ENCODE measurements at regions not wholly inside any gene's neighbourhood (a gene's known extent, or its start where the extent isn't known, plus 50 kb on each side); places are given as distances from the start of the nearest gene placed in this dataset.

DNA sequence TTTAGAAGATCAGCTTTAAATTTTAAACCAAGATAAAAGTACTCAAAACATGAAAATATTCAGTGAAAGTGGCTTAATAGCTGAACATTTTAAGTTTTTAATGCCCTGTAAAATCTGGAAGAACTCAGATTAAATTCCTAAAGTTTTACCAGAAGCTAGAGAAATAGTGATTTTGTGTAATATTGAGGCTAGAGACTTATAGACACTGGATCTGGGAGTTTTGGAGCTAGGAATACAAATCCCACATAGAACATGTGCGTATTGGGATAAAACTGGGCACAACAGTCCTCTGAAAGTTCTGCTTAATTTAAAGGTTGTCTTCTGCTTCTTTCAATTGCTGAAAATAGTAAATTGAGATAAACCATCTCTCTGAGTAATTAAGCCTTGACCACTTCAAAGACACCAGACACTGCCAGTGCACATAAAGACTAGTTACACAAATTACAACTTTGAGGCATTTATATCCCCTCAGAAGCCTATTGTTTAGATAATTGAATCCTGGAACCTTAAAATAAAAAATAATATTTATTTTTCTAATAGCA, 1382.5 kb downstream of the OTOL1 start:
- DNase-seq (ENCODE audit: low read depth): no peak
- Histone ChIP-seq H3K27me3 (ENCODE audit: control insufficient read depth, insufficient read depth, low read length) (no peaks in the 10 kb centered on the region), H3K4me3 (ENCODE audit: low read depth, low read length) (no peak overlapping the region), H3K36me3 (ENCODE audit: control insufficient read depth, insufficient read depth, low read length) (no peaks in the 10 kb centered on the region)
- TF ChIP-seq, protein P1, sequence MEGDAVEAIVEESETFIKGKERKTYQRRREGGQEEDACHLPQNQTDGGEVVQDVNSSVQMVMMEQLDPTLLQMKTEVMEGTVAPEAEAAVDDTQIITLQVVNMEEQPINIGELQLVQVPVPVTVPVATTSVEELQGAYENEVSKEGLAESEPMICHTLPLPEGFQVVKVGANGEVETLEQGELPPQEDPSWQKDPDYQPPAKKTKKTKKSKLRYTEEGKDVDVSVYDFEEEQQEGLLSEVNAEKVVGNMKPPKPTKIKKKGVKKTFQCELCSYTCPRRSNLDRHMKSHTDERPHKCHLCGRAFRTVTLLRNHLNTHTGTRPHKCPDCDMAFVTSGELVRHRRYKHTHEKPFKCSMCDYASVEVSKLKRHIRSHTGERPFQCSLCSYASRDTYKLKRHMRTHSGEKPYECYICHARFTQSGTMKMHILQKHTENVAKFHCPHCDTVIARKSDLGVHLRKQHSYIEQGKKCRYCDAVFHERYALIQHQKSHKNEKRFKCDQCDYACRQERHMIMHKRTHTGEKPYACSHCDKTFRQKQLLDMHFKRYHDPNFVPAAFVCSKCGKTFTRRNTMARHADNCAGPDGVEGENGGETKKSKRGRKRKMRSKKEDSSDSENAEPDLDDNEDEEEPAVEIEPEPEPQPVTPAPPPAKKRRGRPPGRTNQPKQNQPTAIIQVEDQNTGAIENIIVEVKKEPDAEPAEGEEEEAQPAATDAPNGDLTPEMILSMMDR (IDR thresholded peaks at IDR 0.05; ENCODE audit: insufficient read depth, low read length, poor library complexity, severe bottlenecking): no peak

DNA sequence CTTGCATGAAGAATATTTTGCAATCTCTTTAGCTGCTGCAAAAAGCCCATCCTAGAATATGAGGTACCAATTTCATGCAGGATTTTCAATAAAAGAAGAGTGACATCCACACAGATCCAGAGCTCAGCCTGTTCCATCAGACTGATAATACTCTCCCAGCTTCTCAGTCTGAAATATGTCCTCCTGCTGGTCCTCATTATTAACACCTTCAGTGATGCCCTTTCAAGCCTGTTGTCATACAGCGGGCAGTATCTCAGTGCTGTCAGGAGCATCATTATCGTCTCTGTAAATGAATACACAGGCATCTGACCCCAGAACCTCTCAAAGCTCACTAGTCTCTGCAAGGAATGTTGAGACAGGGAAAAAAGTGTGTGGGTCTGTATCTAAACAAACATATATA, 1387.8 kb downstream of the OTOL1 start:
- TF ChIP-seq, protein P1 (IDR thresholded peaks at IDR 0.05; ENCODE audit: insufficient read depth, low read length, poor library complexity, severe bottlenecking): no peak
- no peak for DNase-seq (ENCODE audit: low read depth)

DNA sequence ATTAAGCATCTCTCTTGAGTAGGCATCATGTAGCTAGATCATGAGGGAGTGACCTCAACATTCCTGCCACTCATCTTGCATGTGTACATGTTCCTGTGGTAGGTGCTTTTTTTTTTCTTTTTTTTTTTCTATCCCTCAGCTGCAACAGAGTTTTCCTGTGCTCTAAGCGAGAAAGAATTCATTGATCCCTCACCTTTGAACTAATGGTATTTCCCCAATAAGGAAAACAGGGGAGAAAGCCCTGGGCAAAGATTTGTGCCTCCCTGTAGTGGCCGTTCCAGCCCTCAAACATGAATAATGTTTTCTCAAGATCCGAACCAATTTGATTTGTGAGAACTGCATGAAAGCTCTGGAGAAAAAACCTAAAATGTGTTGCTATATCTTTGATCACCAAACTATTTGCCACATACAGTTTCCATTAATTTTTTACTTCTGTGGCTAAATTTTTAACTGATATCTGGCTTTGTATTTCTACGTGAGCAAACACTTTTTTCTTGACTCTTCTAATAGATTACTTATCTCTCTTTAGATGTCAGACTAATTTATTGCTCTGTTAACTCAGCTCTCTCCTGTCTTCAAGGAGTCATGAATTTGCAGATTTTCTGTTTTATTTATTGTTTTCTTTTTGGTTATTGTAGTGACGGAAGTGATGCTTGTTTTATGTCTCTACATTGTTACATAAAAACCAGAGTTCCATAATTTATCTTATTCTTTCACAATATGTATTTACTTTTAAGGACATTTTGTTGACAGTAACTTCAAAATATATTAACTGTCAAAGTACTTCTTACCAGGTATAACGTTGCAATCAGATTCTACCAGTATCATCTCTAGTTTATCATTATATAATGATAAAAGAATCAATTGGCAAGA, 1396.5 kb downstream of the OTOL1 start:
- Histone ChIP-seq H3K27me3 (ENCODE audit: control insufficient read depth, insufficient read depth, low read length) (no peaks in the 10 kb centered on the region), H3K36me3 (ENCODE audit: control insufficient read depth, insufficient read depth, low read length) (no peaks in the 10 kb centered on the region), H3K4me3 (ENCODE audit: low read depth, low read length) (no peak overlapping the region)
- TF ChIP-seq, protein P1 (IDR thresholded peaks at IDR 0.05; ENCODE audit: insufficient read depth, low read length, poor library complexity, severe bottlenecking): no peak
- DNase-seq (ENCODE audit: low read depth): peak; percentile 57

More for the DNA sequence above, 1387.8 kb downstream of the OTOL1 start:
- Histone ChIP-seq H3K36me3 (ENCODE audit: control insufficient read depth, insufficient read depth, low read length) (no peaks in the 10 kb centered on the region), H3K27me3 (ENCODE audit: control insufficient read depth, insufficient read depth, low read length) (no peaks in the 10 kb centered on the region), H3K4me3 (ENCODE audit: low read depth, low read length) (no peak overlapping the region)

DNA sequence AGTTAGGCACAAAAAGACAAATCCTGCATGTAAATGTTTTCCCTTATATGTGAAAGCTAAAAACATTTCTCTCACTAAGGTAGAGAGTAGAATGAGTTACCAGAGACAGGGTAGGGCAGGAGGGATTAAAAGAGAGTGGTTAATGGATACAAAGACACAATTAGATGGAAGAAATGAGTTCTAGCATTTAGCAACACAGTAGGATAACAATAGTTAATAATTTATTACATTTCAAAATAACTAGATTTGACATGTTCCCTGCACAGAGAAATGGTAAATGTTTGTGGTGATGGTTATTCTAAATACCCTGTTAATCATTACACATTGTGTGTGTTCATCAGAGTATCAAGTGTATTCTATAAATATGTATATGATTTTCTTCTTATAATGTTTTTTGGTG, 1400.7 kb downstream of the OTOL1 start:
- no peaks in the 10 kb centered on the region for H3K27me3 ChIP-seq (ENCODE audit: control insufficient read depth, insufficient read depth, low read length)
- DNase-seq (ENCODE audit: low read depth): no peak
- H3K4me3 ChIP-seq (ENCODE audit: low read depth, low read length): no peak overlapping the region
- TF ChIP-seq, protein P1 (IDR thresholded peaks at IDR 0.05; ENCODE audit: insufficient read depth, low read length, poor library complexity, severe bottlenecking): no peak
- no peaks in the 10 kb centered on the region for H3K36me3 ChIP-seq (ENCODE audit: control insufficient read depth, insufficient read depth, low read length)

DNA sequence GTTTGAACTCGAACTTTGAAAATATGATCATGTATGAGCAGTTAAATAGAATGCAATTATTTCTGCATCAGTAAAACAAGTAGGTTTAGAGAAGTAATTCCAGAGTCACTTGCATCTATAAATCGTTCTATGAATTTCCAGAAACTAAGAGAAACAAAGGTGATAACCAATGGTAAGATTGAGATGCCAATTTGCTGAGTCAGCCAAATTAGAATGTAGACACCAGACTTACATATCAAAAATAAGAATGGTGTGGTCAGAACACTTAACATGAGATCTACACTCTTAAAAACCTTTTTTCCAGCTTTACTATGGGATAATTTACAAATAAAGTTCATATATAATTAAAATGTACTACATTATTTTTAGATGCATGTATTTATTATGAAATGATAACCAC, 1435.9 kb downstream of the OTOL1 start:
- Histone ChIP-seq H3K4me3 (ENCODE audit: low read depth, low read length) (no peak overlapping the region), H3K36me3 (ENCODE audit: control insufficient read depth, insufficient read depth, low read length) (no peaks in the 10 kb centered on the region), H3K27me3 (ENCODE audit: control insufficient read depth, insufficient read depth, low read length) (no peaks in the 10 kb centered on the region)
- TF ChIP-seq, protein P1 (IDR thresholded peaks at IDR 0.05; ENCODE audit: insufficient read depth, low read length, poor library complexity, severe bottlenecking): no peak
- DNase-seq (ENCODE audit: low read depth): no peak
